Astrocyte (in vitro differentiated cells and primary cell): ENCODE measurements at regions not wholly inside any gene's neighbourhood (a gene's known extent, or its start where the extent isn't known, plus 50 kb on each side); places are given as distances from the start of the nearest gene placed in this dataset.

Source experiments
- DNase-seq: peaks from one replicate; pipeline ENCODE4 v3.0.0-alpha.2; 2010; ENCODE audit warnings: low read depth
- FAIRE-seq: peaks from 2 replicates; lab custom pipeline; 2011; peaks lifted over from hg19 to GRCh38; lab: Jason Lieb, UNC
- H2AFZ ChIP-seq: 2 replicates; pipeline ENCODE4 v1.6.0; 2012; ENCODE audit warnings: low read depth, low read length, inconsistent platforms
- H3K27ac ChIP-seq: 2 replicates; pipeline ENCODE4 v1.5.1; 2011; ENCODE audit warnings: low read depth, low read length, inconsistent platforms
- H3K27me3 ChIP-seq: 2 replicates; pipeline ENCODE4 v1.6.0; 2011; ENCODE audit warnings: low read length, inconsistent platforms; ENCODE audit not compliant: insufficient read depth
- H3K36me3 ChIP-seq: 2 replicates; pipeline ENCODE4 v1.5.1; 2011; ENCODE audit warnings: low read length, inconsistent platforms; ENCODE audit not compliant: insufficient read depth
- H3K4me1 ChIP-seq: 2 replicates; pipeline ENCODE4 v1.5.1; 2011; ENCODE audit warnings: low read length, inconsistent platforms; ENCODE audit not compliant: insufficient read depth
- H3K4me2 ChIP-seq: 2 replicates; pipeline ENCODE4 v1.6.0; 2012; ENCODE audit warnings: low read length, inconsistent platforms
- H3K4me3 ChIP-seq: 2 replicates; pipeline ENCODE4 v1.5.1; 2011; ENCODE audit warnings: low read depth, mild to moderate bottlenecking, low read length, inconsistent platforms; ENCODE audit not compliant: insufficient read depth
- H3K79me2 ChIP-seq: 2 replicates; pipeline ENCODE4 v1.6.0; 2012; ENCODE audit warnings: mild to moderate bottlenecking, low read length, inconsistent platforms; ENCODE audit not compliant: insufficient read depth
- H3K9ac ChIP-seq: 2 replicates; pipeline ENCODE4 v1.6.0; 2012; ENCODE audit warnings: mild to moderate bottlenecking, low read length, inconsistent platforms
- H3K9me3 ChIP-seq: 2 replicates; pipeline ENCODE4 v1.5.1; 2012; ENCODE audit warnings: low read depth, mild to moderate bottlenecking, low read length, inconsistent platforms; ENCODE audit not compliant: insufficient read depth
- H4K20me1 ChIP-seq: 2 replicates; pipeline ENCODE4 v1.6.0; 2012; ENCODE audit warnings: low read length, inconsistent platforms; ENCODE audit not compliant: insufficient read depth
- H3K27ac Mint-ChIP-seq: one replicate; pipeline ENCODE4 v1.8.0; 2021; ENCODE audit warnings: mild to moderate bottlenecking, mixed read lengths; ENCODE audit not compliant: unreplicated experiment
- H3K27me3 Mint-ChIP-seq: one replicate; pipeline ENCODE4 v1.8.0; 2021; ENCODE audit warnings: low read depth, mixed read lengths; ENCODE audit not compliant: unreplicated experiment
- H3K36me3 Mint-ChIP-seq: one replicate; pipeline ENCODE4 v1.8.0; 2021; ENCODE audit warnings: low read depth, mixed read lengths; ENCODE audit not compliant: unreplicated experiment
- H3K4me1 Mint-ChIP-seq: one replicate; pipeline ENCODE4 v1.8.0; 2021; ENCODE audit warnings: low read depth, mixed read lengths; ENCODE audit not compliant: unreplicated experiment
- H3K4me3 Mint-ChIP-seq: one replicate; pipeline ENCODE4 v1.8.0; 2021; ENCODE audit warnings: mild to moderate bottlenecking, moderate library complexity, mixed read lengths; ENCODE audit not compliant: unreplicated experiment
- H3K9me3 Mint-ChIP-seq: one replicate; pipeline ENCODE4 v1.8.0; 2021; ENCODE audit warnings: mild to moderate bottlenecking, mixed read lengths; ENCODE audit not compliant: unreplicated experiment
- EZH2 ChIP-seq: IDR thresholded peaks from 2 replicates; pipeline ENCODE4 v1.6.1; 2012; ENCODE audit warnings: mild to moderate bottlenecking, low read length, inconsistent platforms; ENCODE audit not compliant: insufficient read depth
- TF ChIP-seq, protein P1 (sequence below): IDR thresholded peaks from 2 replicates; pipeline ENCODE4 v1.5.1; 2011; ENCODE audit warnings: low read depth, mild to moderate bottlenecking, inconsistent platforms, low read length, moderate library complexity; ENCODE audit not compliant: insufficient read depth

DNA sequence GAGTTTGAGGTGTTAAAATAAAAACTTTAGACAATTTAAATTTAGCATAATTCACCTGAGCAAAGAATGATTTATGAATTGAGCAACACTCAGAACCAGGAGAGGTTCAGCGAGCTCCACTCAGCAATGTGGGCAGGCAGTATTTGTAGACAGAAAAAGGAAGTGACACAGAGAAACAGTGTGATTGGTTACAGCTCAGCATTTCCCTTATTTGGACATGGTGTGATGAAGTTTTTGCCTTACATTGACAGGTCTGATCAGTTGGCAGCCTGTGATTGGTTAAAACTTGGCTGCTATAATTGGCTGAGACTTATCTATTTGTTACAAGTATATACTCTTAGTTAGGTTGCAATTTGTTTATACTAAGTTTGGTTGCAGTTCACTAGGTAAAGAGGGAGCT lies 621.2 kb upstream of the PRMT6 start:
- FAIRE-seq, result no peak
- no peaks in the 10 kb centered on the region for H3K9me3 Mint-ChIP-seq

DNA sequence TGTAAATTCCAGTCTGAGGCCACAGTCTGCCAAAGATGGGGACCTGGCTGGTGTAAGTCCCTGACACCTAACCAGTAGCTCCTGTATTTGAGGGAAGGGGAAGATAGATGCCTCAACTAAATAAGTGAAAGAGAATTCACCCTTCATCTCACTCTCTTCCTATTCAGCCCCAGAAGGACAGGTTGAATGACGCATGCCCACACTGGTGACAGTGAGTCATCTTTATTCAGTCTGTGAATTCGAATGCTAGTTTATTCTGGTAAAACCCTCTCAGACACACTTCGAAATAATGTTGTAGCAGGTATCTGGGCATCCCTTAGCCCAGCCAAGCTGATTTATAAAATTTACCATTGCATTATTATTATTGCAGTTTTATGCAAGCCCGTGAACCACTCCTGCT lies 617.0 kb upstream of the PRMT6 start:
- Histone ChIP-seq H3K9me3 (no peaks in the 10 kb centered on the region), H3K4me2 (no peak overlapping the region), H4K20me1 (no peaks in the 10 kb centered on the region), H3K4me3 (no peak overlapping the region), H3K79me2 (no peaks in the 10 kb centered on the region), H2AFZ (no peak overlapping the region), H3K27me3 (no peaks in the 10 kb centered on the region), H3K4me1 (no peaks in the 10 kb centered on the region), H3K27ac (no peak overlapping the region), H3K36me3 (no peaks in the 10 kb centered on the region), H3K9ac (no peak overlapping the region)
- no peak for TF ChIP-seq EZH2
- TF ChIP-seq, protein P1, sequence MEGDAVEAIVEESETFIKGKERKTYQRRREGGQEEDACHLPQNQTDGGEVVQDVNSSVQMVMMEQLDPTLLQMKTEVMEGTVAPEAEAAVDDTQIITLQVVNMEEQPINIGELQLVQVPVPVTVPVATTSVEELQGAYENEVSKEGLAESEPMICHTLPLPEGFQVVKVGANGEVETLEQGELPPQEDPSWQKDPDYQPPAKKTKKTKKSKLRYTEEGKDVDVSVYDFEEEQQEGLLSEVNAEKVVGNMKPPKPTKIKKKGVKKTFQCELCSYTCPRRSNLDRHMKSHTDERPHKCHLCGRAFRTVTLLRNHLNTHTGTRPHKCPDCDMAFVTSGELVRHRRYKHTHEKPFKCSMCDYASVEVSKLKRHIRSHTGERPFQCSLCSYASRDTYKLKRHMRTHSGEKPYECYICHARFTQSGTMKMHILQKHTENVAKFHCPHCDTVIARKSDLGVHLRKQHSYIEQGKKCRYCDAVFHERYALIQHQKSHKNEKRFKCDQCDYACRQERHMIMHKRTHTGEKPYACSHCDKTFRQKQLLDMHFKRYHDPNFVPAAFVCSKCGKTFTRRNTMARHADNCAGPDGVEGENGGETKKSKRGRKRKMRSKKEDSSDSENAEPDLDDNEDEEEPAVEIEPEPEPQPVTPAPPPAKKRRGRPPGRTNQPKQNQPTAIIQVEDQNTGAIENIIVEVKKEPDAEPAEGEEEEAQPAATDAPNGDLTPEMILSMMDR, result no peak
- Mint-ChIP-seq H3K4me3 (no peak overlapping the region), H3K4me1 (no peaks in the 10 kb centered on the region), H3K27ac (no peak overlapping the region), H3K27me3 (no peaks in the 10 kb centered on the region), H3K9me3 (no peaks in the 10 kb centered on the region), H3K36me3 (no peaks in the 10 kb centered on the region)
- DNase-seq (no peak), FAIRE-seq (no peak)

More for the DNA sequence above, 621.2 kb upstream of the PRMT6 start:
- H3K4me3 ChIP-seq, result no peak overlapping the region
- H3K9ac ChIP-seq, result no peak overlapping the region
- peaks cover 4% of the 10 kb centered on the region for H3K4me1 Mint-ChIP-seq
- no peaks in the 10 kb centered on the region for H3K27me3 ChIP-seq
- H4K20me1 ChIP-seq, result no peaks in the 10 kb centered on the region
- no peak overlapping the region for H3K27ac ChIP-seq
- no peak overlapping the region for H3K27ac Mint-ChIP-seq
- no peak overlapping the region for H3K4me2 ChIP-seq
- no peaks in the 10 kb centered on the region for H3K27me3 Mint-ChIP-seq
- TF ChIP-seq EZH2, result no peak
- TF ChIP-seq, protein P1, result no peak
- H3K36me3 Mint-ChIP-seq, result no peaks in the 10 kb centered on the region
- H3K36me3 ChIP-seq, result no peaks in the 10 kb centered on the region
- H3K4me1 ChIP-seq, result no peaks in the 10 kb centered on the region
- H2AFZ ChIP-seq, result no peak overlapping the region
- no peaks in the 10 kb centered on the region for H3K9me3 ChIP-seq
- no peaks in the 10 kb centered on the region for H3K79me2 ChIP-seq
- DNase-seq, result no peak
- no peak overlapping the region for H3K4me3 Mint-ChIP-seq

DNA sequence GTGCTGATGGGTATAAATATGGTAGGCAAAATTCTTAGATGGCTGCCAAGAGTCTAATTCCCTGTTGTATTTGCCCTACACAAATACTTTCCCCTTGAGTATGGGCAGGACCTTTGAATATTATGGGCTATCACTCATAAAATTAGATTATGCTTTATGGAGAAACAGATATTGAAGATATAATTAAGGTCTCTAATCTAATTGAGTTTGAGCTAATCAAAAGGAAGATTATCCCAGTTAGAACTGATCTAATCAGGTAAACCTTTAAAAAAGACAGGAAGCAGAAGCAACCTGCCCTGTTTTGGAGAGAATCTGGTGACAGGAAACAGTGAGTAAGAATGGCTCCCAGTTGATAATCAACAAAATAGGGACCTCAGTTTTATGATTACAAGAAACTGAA lies 609.0 kb upstream of the PRMT6 start:
- Histone ChIP-seq H3K4me1 (no peaks in the 10 kb centered on the region), H3K9ac (no peak overlapping the region), H3K79me2 (no peaks in the 10 kb centered on the region), H3K9me3 (no peaks in the 10 kb centered on the region), H3K36me3 (no peaks in the 10 kb centered on the region), H3K27me3 (no peaks in the 10 kb centered on the region), H3K4me3 (no peak overlapping the region), H3K4me2 (no peak overlapping the region), H3K27ac (no peak overlapping the region), H2AFZ (no peak overlapping the region), H4K20me1 (no peaks in the 10 kb centered on the region)
- H3K4me3 Mint-ChIP-seq, result no peak overlapping the region
- no peaks in the 10 kb centered on the region for H3K36me3 Mint-ChIP-seq
- no peak for TF ChIP-seq EZH2
- TF ChIP-seq, protein P1, result no peak
- no peak overlapping the region for H3K27ac Mint-ChIP-seq
- DNase-seq, result no peak
- FAIRE-seq, result no peak
- no peaks in the 10 kb centered on the region for H3K4me1 Mint-ChIP-seq
- no peaks in the 10 kb centered on the region for H3K27me3 Mint-ChIP-seq
- H3K9me3 Mint-ChIP-seq, result no peaks in the 10 kb centered on the region
